ENCODE measurements at regions not wholly inside any gene's neighbourhood (a gene's known extent, or its start where the extent isn't known, plus 50 kb on each side); places are given as distances from the start of the nearest gene placed in this dataset.

- DNase-seq (ENCODE audit: extremely low spot score in 2 of 2), result no peak
- H3K4me3 ChIP-seq, result no peak overlapping the region
- no peaks in the 10 kb centered on the region for H3K4me1 ChIP-seq
- no peaks in the 10 kb centered on the region for H3K9me3 ChIP-seq
- intact Hi-C loops (cut with DNase I), result no loop called here
- H3K36me3 ChIP-seq, result no peaks in the 10 kb centered on the region
- H3K27ac ChIP-seq, result no peak overlapping the region
- TF ChIP-seq POLR2A (IDR thresholded peaks at IDR 0.05) (no peak), POLR2AphosphoS5 (IDR thresholded peaks at IDR 0.05; ENCODE audit: insufficient read depth in 1 of 2, low read depth in 1 of 2) (no peak)
- H3K27me3 ChIP-seq, result no peaks in the 10 kb centered on the region
These were observed 583.1 kb upstream of the RGS18 start for GRCh38 chr1:191575180-191575579.

GRCh38 chr1:191575746-191576145, 582.5 kb upstream of the RGS18 start:
- TF ChIP-seq CTCF (IDR thresholded peaks at IDR 0.05) (no peak), POLR2AphosphoS5 (IDR thresholded peaks at IDR 0.05; ENCODE audit: insufficient read depth in 1 of 2, low read depth in 1 of 2) (no peak), POLR2A (IDR thresholded peaks at IDR 0.05) (no peak)
- H3K9me3 ChIP-seq, result no peaks in the 10 kb centered on the region
- H3K36me3 ChIP-seq, result no peaks in the 10 kb centered on the region
- H3K4me1 ChIP-seq, result no peaks in the 10 kb centered on the region
- no peak for DNase-seq (ENCODE audit: extremely low spot score in 2 of 2)
- no peak overlapping the region for H3K27ac ChIP-seq
- intact Hi-C loops (cut with DNase I), result no loop called here
- H3K27me3 ChIP-seq, result no peaks in the 10 kb centered on the region
- H3K4me3 ChIP-seq, result no peak overlapping the region

- H3K27me3 ChIP-seq, result no peaks in the 10 kb centered on the region
- no peak for DNase-seq (ENCODE audit: extremely low spot score in 2 of 2)
- no peaks in the 10 kb centered on the region for H3K9me3 ChIP-seq
- no peak overlapping the region for H3K27ac ChIP-seq
- TF ChIP-seq POLR2AphosphoS5 (IDR thresholded peaks at IDR 0.05; ENCODE audit: insufficient read depth in 1 of 2, low read depth in 1 of 2), result no peak
- TF ChIP-seq POLR2A (IDR thresholded peaks at IDR 0.05), result no peak
- no peak for TF ChIP-seq CTCF (IDR thresholded peaks at IDR 0.05)
- H3K4me3 ChIP-seq, result no peak overlapping the region
- no peaks in the 10 kb centered on the region for H3K36me3 ChIP-seq
- no peaks in the 10 kb centered on the region for H3K4me1 ChIP-seq
- intact Hi-C loops (cut with DNase I), result no loop called here
These were observed 581.0 kb upstream of the RGS18 start for GRCh38 chr1:191577213-191577612.

GRCh38 chr1:191578281-191578680, 580.0 kb upstream of the RGS18 start:
- H3K36me3 ChIP-seq, result no peaks in the 10 kb centered on the region
- H3K4me1 ChIP-seq, result no peaks in the 10 kb centered on the region
- H3K27me3 ChIP-seq, result no peaks in the 10 kb centered on the region
- intact Hi-C loops (cut with DNase I), result no loop called here
- TF ChIP-seq POLR2A (IDR thresholded peaks at IDR 0.05), result no peak
- no peak for TF ChIP-seq POLR2AphosphoS5 (IDR thresholded peaks at IDR 0.05; ENCODE audit: insufficient read depth in 1 of 2, low read depth in 1 of 2)
- no peak for TF ChIP-seq CTCF (IDR thresholded peaks at IDR 0.05)
- H3K9me3 ChIP-seq, result no peaks in the 10 kb centered on the region
- no peak for DNase-seq (ENCODE audit: extremely low spot score in 2 of 2)
- H3K27ac ChIP-seq, result no peak overlapping the region
- no peak overlapping the region for H3K4me3 ChIP-seq

GRCh38 chr1:191579019-191579418, 579.2 kb upstream of the RGS18 start:
- intact Hi-C loops (cut with DNase I), result no loop called here
- no peak overlapping the region for H3K4me3 ChIP-seq
- DNase-seq (ENCODE audit: extremely low spot score in 2 of 2), result no peak
- H3K4me1 ChIP-seq, result no peaks in the 10 kb centered on the region
- H3K9me3 ChIP-seq, result no peaks in the 10 kb centered on the region
- H3K27ac ChIP-seq, result no peak overlapping the region
- TF ChIP-seq POLR2AphosphoS5 (IDR thresholded peaks at IDR 0.05; ENCODE audit: insufficient read depth in 1 of 2, low read depth in 1 of 2), result no peak
- no peak for TF ChIP-seq CTCF (IDR thresholded peaks at IDR 0.05)
- TF ChIP-seq POLR2A (IDR thresholded peaks at IDR 0.05), result no peak
- H3K36me3 ChIP-seq, result no peaks in the 10 kb centered on the region
- H3K27me3 ChIP-seq, result no peaks in the 10 kb centered on the region

- intact Hi-C loops (cut with DNase I), result no loop called here
- H3K27me3 ChIP-seq, result no peaks in the 10 kb centered on the region
These were observed 576.1 kb upstream of the RGS18 start for GRCh38 chr1:191582169-191582568.

More at GRCh38 chr1:191582169-191582568, 576.1 kb upstream of the RGS18 start:
- Histone ChIP-seq H3K9me3 (no peaks in the 10 kb centered on the region), H3K4me3 (no peak overlapping the region), H3K36me3 (no peaks in the 10 kb centered on the region), H3K4me1 (no peaks in the 10 kb centered on the region), H3K27ac (no peak overlapping the region)
- TF ChIP-seq POLR2AphosphoS5 (IDR thresholded peaks at IDR 0.05; ENCODE audit: insufficient read depth in 1 of 2, low read depth in 1 of 2), result no peak
- TF ChIP-seq POLR2A (IDR thresholded peaks at IDR 0.05), result no peak
- no peak for TF ChIP-seq CTCF (IDR thresholded peaks at IDR 0.05)
- no peak for DNase-seq (ENCODE audit: extremely low spot score in 2 of 2)

Data from vagina (tissue), 2 donors.